ENCODE measurements at regions not wholly inside any gene's neighbourhood (a gene's known extent, or its start where the extent isn't known, plus 50 kb on each side); places are given as distances from the start of the nearest gene placed in this dataset.
"Not testable (repeated sequence)": the region's sequence is repeated elsewhere in the genome, so short reads cannot be mapped to it uniquely, and the experiment has no call there.

- TF ChIP-seq, protein P1, sequence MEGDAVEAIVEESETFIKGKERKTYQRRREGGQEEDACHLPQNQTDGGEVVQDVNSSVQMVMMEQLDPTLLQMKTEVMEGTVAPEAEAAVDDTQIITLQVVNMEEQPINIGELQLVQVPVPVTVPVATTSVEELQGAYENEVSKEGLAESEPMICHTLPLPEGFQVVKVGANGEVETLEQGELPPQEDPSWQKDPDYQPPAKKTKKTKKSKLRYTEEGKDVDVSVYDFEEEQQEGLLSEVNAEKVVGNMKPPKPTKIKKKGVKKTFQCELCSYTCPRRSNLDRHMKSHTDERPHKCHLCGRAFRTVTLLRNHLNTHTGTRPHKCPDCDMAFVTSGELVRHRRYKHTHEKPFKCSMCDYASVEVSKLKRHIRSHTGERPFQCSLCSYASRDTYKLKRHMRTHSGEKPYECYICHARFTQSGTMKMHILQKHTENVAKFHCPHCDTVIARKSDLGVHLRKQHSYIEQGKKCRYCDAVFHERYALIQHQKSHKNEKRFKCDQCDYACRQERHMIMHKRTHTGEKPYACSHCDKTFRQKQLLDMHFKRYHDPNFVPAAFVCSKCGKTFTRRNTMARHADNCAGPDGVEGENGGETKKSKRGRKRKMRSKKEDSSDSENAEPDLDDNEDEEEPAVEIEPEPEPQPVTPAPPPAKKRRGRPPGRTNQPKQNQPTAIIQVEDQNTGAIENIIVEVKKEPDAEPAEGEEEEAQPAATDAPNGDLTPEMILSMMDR (optimal IDR thresholded peaks at IDR 0.05 in 1 of 3, IDR thresholded peaks at IDR 0.05 in 1 of 3, conservative IDR thresholded peaks at IDR 0.05 in 1 of 3; ENCODE audit: extremely low read depth in 1 of 3, insufficient read depth in 2 of 3, low read length in 3 of 3), result not testable (repeated sequence)
- TF ChIP-seq EZH2 (IDR thresholded peaks at IDR 0.05; ENCODE audit: low read length), result not testable (repeated sequence)
Observed at GRCh38 chr13:52211416-52211776, 52.0 kb upstream of the NEK3 start.

Measured in keratinocyte (primary cell).